Choroid plexus epithelial cell (primary cell): ENCODE measurements at regions not wholly inside any gene's neighbourhood (a gene's known extent, or its start where the extent isn't known, plus 50 kb on each side); places are given as distances from the start of the nearest gene placed in this dataset.

ENCODE experiments used
- DNase-seq: peaks from one replicate; pipeline ENCODE4 v3.0.0-alpha.2; 2010; ENCODE audit warnings: low read depth
- H3K4me3 ChIP-seq: 2 replicates; pipeline ENCODE4 v1.5.1; 2011; ENCODE audit warnings: low read depth, mild to moderate bottlenecking, control low read depth, low read length, moderate library complexity
- CTCF ChIP-seq: conservative IDR thresholded peaks from 2 replicates; pipeline ENCODE4 v1.5.1; 2011; ENCODE audit warnings: low read depth, mild to moderate bottlenecking, control low read depth, inconsistent platforms, low read length, moderate library complexity

DNA sequence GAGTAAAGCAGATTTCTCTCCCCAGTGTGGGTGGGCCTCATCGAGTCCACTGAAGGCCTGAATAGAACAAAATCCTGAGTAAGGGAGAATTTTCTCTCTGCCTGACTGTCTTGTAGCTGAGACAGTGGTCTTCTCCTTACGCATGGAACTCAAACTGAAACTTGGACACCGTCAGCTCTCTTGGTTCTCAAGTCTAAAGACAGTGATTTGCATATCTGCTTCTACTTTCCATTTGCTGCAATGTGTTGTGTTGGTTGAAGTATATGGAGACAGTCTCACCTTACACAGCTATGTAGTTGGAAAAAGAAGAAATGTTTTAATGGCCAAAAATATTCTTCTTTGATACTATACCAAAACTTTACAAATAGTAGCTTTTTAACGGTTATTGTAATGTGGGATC, 160.2 kb upstream of the LMNTD1 start:
- no peak for DNase-seq
- TF ChIP-seq CTCF: no peak

GRCh38 chr12:25714198-25714984, 161.3 kb upstream of the LMNTD1 start:
- DNase-seq: no peak
- H3K4me3 ChIP-seq: no peak overlapping the region
- TF ChIP-seq CTCF: no peak

More for the DNA sequence above, 160.2 kb upstream of the LMNTD1 start:
- no peak overlapping the region for H3K4me3 ChIP-seq

DNA sequence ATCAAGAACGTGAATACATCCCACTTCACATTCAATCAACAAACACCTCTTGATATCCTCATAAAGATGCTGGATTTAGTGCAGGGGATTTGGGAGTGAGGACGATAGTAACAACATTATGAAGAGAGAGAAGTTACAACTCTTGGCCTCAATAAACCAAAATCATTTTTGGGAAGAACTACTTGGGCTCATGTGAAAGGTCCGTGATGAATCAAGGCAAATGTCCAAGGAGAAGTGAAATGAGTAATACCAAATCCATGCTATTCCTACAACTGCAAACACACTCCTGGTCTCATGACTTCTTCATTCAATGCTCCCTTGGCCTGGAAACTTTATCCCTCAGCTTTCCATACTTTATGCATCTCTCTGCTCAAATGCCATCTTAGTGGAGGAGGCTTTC, 162.0 kb upstream of the LMNTD1 start:
- DNase-seq: no peak
- H3K4me3 ChIP-seq: no peak overlapping the region

DNA sequence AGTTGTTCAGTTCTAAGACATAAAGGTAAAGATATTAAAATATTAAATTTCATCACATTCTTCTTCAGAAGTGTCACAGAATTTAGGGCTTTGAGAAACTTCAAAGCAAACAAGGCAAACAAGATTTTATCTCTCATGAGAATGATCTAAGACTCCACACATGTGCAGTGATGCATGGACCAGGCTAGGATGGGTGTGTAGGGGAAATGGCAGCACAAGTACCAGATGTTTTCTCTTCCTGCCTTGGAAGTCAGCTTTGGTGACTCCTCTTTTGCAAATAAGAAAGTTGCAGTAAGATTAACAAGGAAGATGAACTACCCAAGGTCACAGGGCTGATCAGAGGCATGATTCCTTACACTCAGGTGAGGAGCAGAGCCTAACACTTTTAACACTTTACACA, 163.8 kb upstream of the LMNTD1 start:
- no peak for DNase-seq
- TF ChIP-seq CTCF: no peak
- no peak overlapping the region for H3K4me3 ChIP-seq

More for the DNA sequence above, 162.0 kb upstream of the LMNTD1 start:
- no peak for TF ChIP-seq CTCF

DNA sequence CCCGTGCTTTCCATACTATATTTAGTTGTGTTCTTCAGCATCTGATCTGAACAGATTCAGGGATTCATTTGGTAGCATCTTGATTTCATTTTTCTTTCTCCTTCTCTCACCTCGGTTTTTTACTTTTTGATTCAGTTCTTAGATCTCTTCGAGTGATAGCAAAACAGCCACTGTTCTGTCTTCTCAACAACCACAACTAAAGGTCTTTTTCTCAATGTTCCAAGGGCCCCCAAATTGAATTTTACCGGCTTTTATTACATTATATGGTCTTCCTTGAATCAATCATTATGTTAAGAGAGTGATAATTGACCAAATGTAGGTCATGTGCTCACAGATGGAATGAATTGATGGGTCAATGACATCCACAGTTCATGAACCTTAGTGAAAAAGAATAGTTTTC, 164.5 kb upstream of the LMNTD1 start:
- H3K4me3 ChIP-seq: no peak overlapping the region
- TF ChIP-seq CTCF: no peak
- DNase-seq: no peak

- DNase-seq: no peak
- no peak overlapping the region for H3K4me3 ChIP-seq
- no peak for TF ChIP-seq CTCF
Observed at GRCh38 chr12:25718081-25718731, 165.1 kb upstream of the LMNTD1 start.
